Ishikawa (cell line): ENCODE measurements at regions not wholly inside any gene's neighbourhood (a gene's known extent, or its start where the extent isn't known, plus 50 kb on each side); places are given as distances from the start of the nearest gene placed in this dataset.

Experiments used
- CEBPB ChIP-seq: IDR thresholded peaks from 2 replicates; pipeline ENCODE4 v1.6.1; 2012
- CREB1 ChIP-seq: IDR thresholded peaks from 2 replicates; pipeline ENCODE4 v1.6.1; 2012; ENCODE audit warnings: low read depth
- EGR1 ChIP-seq: IDR thresholded peaks from 2 replicates; pipeline ENCODE4 v1.6.1; 2012
- EP300 ChIP-seq: IDR thresholded peaks from 2 replicates; pipeline ENCODE4 v1.6.1; 2012; ENCODE audit warnings: borderline replicate concordance
- FOXM1 ChIP-seq: IDR thresholded peaks from 2 replicates; pipeline ENCODE4 v1.6.1; 2012; ENCODE audit warnings: low read depth, borderline replicate concordance
- NFIC ChIP-seq: IDR thresholded peaks from 2 replicates; pipeline ENCODE4 v1.6.1; 2012
- RAD21 ChIP-seq: IDR thresholded peaks from 2 replicates; pipeline ENCODE4 v1.6.1; 2012; ENCODE audit warnings: low read depth
- TAF1 ChIP-seq: IDR thresholded peaks from 2 replicates; pipeline ENCODE4 v1.6.1; 2012; ENCODE audit warnings: low read depth, mild to moderate bottlenecking
- TCF12 ChIP-seq: IDR thresholded peaks from 2 replicates; pipeline ENCODE4 v1.6.1; 2012; ENCODE audit warnings: low read depth
- TEAD4 ChIP-seq: IDR thresholded peaks from 2 replicates; pipeline ENCODE4 v1.6.1; 2012
- YY1 ChIP-seq: IDR thresholded peaks from 2 replicates; pipeline ENCODE4 v1.6.1; 2012; ENCODE audit warnings: low read depth
- ZBTB7A ChIP-seq: IDR thresholded peaks from 2 replicates; pipeline ENCODE4 v1.6.1; 2012; ENCODE audit warnings: low read depth
- TF ChIP-seq, protein P1 (sequence below): IDR thresholded peaks from 2 replicates; pipeline ENCODE4 v1.6.1; 2012; ENCODE audit warnings: low read depth, mild to moderate bottlenecking
- TF ChIP-seq, protein P2 (sequence below): IDR thresholded peaks from 2 replicates; pipeline ENCODE4 v1.6.1; 2012
- TF ChIP-seq, protein P3 (sequence below): IDR thresholded peaks from 2 replicates; pipeline ENCODE4 v1.6.1; 2012

DNA sequence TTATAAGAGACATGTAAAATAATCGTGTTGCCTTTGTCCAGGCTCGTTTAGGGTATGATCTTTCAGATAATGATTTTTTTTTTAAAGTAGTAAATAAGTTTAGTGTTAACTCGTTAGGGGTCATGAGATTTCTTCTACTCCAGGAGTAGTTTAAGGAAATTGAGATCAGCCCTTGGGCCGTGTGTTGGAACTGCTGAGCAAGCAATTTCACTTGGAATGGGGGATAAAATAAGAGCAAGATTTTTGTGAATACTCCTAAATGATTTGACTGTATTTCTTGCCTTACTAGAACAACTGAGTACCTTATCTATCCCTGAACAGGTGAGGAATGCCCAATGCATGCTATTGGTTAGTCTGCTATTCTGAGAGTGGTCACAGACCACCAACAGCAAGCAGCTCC is 102.2 kb upstream of the SERPINE2 start:
- TF ChIP-seq RAD21 (no peak), EP300 (no peak), ZBTB7A (no peak), CEBPB (no peak), YY1 (no peak), TAF1 (no peak), TEAD4 (no peak), CREB1 (no peak), NFIC (no peak), TCF12 (no peak), EGR1 (no peak), FOXM1 (no peak)
- TF ChIP-seq, protein P1, sequence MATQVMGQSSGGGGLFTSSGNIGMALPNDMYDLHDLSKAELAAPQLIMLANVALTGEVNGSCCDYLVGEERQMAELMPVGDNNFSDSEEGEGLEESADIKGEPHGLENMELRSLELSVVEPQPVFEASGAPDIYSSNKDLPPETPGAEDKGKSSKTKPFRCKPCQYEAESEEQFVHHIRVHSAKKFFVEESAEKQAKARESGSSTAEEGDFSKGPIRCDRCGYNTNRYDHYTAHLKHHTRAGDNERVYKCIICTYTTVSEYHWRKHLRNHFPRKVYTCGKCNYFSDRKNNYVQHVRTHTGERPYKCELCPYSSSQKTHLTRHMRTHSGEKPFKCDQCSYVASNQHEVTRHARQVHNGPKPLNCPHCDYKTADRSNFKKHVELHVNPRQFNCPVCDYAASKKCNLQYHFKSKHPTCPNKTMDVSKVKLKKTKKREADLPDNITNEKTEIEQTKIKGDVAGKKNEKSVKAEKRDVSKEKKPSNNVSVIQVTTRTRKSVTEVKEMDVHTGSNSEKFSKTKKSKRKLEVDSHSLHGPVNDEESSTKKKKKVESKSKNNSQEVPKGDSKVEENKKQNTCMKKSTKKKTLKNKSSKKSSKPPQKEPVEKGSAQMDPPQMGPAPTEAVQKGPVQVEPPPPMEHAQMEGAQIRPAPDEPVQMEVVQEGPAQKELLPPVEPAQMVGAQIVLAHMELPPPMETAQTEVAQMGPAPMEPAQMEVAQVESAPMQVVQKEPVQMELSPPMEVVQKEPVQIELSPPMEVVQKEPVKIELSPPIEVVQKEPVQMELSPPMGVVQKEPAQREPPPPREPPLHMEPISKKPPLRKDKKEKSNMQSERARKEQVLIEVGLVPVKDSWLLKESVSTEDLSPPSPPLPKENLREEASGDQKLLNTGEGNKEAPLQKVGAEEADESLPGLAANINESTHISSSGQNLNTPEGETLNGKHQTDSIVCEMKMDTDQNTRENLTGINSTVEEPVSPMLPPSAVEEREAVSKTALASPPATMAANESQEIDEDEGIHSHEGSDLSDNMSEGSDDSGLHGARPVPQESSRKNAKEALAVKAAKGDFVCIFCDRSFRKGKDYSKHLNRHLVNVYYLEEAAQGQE: no peak
- TF ChIP-seq, protein P2, sequence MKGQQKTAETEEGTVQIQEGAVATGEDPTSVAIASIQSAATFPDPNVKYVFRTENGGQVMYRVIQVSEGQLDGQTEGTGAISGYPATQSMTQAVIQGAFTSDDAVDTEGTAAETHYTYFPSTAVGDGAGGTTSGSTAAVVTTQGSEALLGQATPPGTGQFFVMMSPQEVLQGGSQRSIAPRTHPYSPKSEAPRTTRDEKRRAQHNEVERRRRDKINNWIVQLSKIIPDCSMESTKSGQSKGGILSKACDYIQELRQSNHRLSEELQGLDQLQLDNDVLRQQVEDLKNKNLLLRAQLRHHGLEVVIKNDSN: no peak
- TF ChIP-seq, protein P3, sequence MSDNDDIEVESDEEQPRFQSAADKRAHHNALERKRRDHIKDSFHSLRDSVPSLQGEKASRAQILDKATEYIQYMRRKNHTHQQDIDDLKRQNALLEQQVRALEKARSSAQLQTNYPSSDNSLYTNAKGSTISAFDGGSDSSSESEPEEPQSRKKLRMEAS: no peak

DNA sequence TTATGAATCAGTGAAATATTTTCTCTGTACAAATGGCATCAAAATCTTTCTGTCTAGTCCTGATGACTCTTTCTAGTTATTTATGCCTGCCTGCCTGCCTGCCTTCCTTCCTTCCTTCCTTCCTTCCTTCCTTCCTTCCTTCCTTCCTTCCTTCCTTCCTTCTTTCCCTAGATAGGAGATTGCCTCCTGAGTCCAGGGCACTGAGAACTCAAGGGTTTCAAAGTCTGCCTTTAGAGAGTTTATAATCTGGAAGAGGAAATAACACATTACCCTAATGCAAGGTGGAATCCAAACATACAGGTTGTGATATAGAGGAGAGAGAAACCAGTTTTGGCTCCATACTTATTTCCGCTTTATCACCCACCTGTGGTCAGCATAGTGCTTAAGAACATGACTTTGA is 98.1 kb upstream of the SERPINE2 start:
- no peak for TF ChIP-seq TCF12
- no peak for TF ChIP-seq TEAD4
- TF ChIP-seq FOXM1: no peak
- no peak for TF ChIP-seq EGR1

DNA sequence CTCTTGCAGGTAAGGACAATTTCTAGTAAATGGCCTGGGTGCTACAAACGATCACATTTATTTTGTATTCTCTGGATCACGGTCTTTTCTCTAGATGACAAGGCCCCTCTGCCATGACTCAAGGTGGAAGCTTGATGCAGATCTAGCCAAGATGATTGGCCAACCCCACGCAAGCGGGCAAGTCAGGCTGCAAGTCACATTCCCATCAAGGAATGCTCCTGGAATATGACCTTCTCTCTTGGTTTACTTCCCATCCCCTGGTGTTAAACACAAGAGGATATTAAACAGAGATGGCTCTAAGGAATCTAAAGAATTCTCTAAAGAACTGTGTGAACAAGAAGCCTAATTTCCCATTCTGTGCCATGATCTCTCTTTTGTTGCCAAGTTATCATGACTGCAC is 97.3 kb upstream of the SERPINE2 start:
- TF ChIP-seq EGR1 (no peak), FOXM1 (no peak), TCF12 (no peak), RAD21 (no peak), YY1 (no peak), CEBPB (no peak), ZBTB7A (no peak), TAF1 (no peak), NFIC (no peak), TEAD4 (no peak), EP300 (no peak)
- TF ChIP-seq, protein P2: no peak
- TF ChIP-seq, protein P1: no peak
- TF ChIP-seq, protein P3: no peak

DNA sequence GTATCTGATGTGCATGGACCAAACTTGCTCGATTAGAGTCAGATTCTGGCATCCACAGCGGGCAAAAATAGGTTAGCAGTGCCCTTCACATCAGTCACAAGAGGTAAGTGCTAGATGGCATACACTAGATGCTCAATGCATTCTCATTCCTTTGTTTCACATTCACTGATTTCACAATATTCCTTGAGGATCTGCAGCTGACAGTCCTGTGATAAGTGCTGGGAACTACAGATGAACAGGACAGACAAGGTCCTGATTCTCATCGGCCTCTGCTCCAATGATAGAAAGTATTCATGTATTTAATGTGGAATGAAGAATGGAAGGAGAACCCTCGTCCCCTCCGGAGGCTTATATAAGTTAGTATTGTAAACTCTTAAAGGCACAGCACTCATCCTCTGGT is 96.8 kb upstream of the SERPINE2 start:
- TF ChIP-seq TEAD4: no peak
- TF ChIP-seq, protein P2: no peak
- no peak for TF ChIP-seq TCF12
- TF ChIP-seq ZBTB7A: no peak

DNA sequence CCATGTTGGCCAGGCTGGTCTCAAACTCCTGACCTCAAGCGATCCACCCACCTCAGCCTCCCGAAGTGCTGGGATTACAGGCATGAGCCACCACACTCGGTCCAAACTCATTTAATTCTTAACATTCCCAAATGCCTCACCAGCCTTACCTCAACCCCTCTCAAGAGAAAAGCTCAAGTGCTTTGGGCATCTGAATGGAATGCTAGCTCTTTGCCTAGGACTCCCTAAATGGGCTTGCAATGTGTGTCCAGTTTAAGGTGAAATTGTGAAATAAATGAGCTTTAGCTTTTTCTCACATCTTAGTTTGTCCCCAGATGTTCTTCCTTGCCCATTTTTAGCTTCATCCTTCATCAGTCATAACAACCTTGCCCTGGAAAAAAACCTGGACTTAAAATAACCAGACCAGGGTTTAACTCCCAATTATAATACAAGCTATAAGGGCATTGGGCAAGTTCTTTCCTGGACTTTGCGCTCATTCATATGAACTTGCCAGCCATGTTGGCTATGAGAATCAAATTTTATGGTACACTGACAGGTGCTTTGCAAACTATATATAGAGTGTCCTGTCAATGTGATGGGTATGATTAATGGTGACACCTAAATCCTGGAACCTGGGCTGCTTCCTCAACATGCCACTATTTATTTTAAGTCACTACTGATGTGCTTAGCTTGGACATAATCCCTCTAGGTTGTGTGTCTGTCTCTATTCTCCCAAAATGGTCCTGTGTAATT is 95.1 kb upstream of the SERPINE2 start:
- TF ChIP-seq TCF12 (no peak), FOXM1 (no peak), ZBTB7A (no peak), CEBPB (no peak), TEAD4 (no peak), CREB1 (no peak), EGR1 (no peak), YY1 (no peak), RAD21 (no peak), TAF1 (no peak), NFIC (no peak), EP300 (no peak)
- TF ChIP-seq, protein P1: no peak
- TF ChIP-seq, protein P3: no peak
- TF ChIP-seq, protein P2: no peak
